ENCODE measurements at regions not wholly inside any gene's neighbourhood (a gene's known extent, or its start where the extent isn't known, plus 50 kb on each side); places are given as distances from the start of the nearest gene placed in this dataset.
"Not testable (repeated sequence)": the region's sequence is repeated elsewhere in the genome, so short reads cannot be mapped to it uniquely, and the experiment has no call there.

DNA sequence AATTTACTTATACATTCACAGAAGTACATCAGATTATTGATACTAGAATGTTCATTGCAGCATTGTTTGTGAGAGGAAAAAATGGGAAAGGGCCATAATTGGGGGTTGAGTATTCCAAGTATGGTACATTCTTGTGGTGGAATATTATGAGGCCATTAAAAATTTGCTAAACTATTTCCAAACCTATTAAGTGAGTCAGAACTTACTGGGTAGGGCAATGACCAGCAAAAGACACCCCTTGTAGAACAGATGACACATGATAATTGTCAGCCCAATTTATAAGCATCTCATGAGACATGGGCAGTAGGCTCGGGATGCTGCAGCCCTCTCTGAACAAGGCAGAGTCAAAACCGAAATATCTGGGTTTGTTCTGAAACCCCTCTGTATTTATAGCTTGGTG, 192.6 kb upstream of the IL12B start:
- no peak for TF ChIP-seq CTCF (conservative IDR thresholded peaks at IDR 0.05; ENCODE audit: low read length)
- no peak overlapping the region for H3K4me3 ChIP-seq (ENCODE audit: low read length)
- no peak for DNase-seq (ENCODE audit: low read depth)

- H3K4me3 ChIP-seq (ENCODE audit: low read length); DNase-seq (ENCODE audit: low read depth): not testable (repeated sequence)
Measured at GRCh38 chr5:159524279-159524678, 194.0 kb upstream of the IL12B start.

DNA sequence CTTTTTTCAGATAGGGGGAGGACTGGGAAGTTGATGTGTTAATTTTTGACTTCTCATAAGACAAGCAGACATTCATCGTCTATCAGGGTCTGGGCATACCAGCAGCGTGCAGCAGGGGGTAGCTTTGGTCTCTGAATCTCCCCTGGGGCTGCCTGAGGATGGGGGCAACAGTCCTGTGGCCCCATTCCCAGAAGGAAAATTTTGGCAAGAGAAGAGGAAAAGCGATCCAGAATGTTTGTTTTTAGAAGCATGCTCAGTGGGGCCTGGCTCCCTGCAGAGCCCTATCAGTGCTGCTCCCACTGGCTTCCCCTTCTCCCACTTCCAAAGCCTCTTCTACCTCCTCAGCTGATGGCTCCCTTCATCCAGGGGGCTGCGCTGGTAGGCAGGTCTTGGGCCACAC, 194.8 kb upstream of the IL12B start:
- DNase-seq (ENCODE audit: low read depth): no peak
- TF ChIP-seq CTCF (conservative IDR thresholded peaks at IDR 0.05; ENCODE audit: low read length): no peak
- no peak overlapping the region for H3K4me3 ChIP-seq (ENCODE audit: low read length)

- DNase-seq (ENCODE audit: low read depth): no peak
- TF ChIP-seq CTCF (conservative IDR thresholded peaks at IDR 0.05; ENCODE audit: low read length): no peak
- H3K4me3 ChIP-seq (ENCODE audit: low read length): no peak overlapping the region
Measured at GRCh38 chr5:159527546-159528254, 197.4 kb upstream of the IL12B start.

DNA sequence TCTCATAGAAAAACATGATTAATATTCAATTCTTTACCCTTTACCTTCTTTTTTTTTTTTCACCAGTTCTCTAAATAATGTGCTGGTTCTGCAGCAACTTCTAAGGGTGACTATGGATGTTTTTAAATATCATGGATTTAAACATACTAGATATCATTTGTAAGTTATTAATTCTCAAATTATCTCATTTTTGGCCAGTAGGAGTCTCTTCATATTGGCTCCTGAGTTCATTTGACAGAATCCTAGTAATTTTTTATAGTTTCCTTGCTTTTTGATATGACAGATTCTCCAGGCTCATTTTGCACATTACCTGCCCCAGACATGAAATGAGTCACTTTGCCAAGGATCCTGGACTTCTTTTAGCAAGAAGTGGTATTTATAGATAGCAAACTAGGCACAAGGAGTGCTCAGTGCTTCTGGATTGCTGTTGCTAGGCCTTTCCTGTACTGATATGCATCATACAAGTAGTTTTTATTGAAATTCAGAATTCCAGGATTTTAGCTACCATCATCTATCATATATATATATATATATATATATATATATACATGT, 201.3 kb upstream of the IL12B start:
- DNase-seq (ENCODE audit: low read depth): no peak
- TF ChIP-seq CTCF (conservative IDR thresholded peaks at IDR 0.05; ENCODE audit: low read length): peak; percentile 40
- H3K4me3 ChIP-seq (ENCODE audit: low read length): no peak overlapping the region

DNA sequence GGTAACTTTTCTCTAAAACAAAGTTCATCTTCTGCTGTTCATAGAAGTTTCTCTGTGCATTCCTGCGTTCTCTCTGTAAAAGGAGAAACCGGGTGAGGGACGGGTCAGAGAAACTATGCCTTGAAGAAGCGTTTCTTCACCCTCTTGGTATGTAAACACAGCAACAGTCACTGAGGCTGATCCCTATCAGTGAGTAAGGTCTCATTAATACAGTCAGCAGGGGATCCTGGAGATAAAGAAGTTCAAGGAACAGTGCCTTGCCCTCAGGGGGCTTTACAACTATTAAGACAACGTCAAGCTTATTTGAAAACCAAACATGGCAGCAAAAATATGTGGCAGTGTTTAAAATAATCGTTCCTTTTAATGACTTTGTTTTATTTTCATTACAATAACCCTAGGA, 202.9 kb upstream of the IL12B start:
- DNase-seq (ENCODE audit: low read depth): peak; percentile 63
- no peak for TF ChIP-seq CTCF (conservative IDR thresholded peaks at IDR 0.05; ENCODE audit: low read length)
- no peak overlapping the region for H3K4me3 ChIP-seq (ENCODE audit: low read length)

GRCh38 chr5:159536166-159536565, 205.9 kb upstream of the IL12B start:
- DNase-seq (ENCODE audit: low read depth): no peak
- H3K4me3 ChIP-seq (ENCODE audit: low read length): no peak overlapping the region
- no peak for TF ChIP-seq CTCF (conservative IDR thresholded peaks at IDR 0.05; ENCODE audit: low read length)

Data from AG10803 (cell line).